CD4-positive, alpha-beta T cell treated with Interleukin-6 for 4 hours (primary cell): ENCODE measurements at regions not wholly inside any gene's neighbourhood (a gene's known extent, or its start where the extent isn't known, plus 50 kb on each side); places are given as distances from the start of the nearest gene placed in this dataset.

Source experiments
- DNase-seq: peaks from one replicate; pipeline ENCODE4 v3.0.0-alpha.2; 2020; ENCODE audit warnings: mixed read lengths

GRCh38 chr2:16007167-16007934 lies 67.0 kb downstream of the MYCN start:
- DNase-seq, result no peak

DNA sequence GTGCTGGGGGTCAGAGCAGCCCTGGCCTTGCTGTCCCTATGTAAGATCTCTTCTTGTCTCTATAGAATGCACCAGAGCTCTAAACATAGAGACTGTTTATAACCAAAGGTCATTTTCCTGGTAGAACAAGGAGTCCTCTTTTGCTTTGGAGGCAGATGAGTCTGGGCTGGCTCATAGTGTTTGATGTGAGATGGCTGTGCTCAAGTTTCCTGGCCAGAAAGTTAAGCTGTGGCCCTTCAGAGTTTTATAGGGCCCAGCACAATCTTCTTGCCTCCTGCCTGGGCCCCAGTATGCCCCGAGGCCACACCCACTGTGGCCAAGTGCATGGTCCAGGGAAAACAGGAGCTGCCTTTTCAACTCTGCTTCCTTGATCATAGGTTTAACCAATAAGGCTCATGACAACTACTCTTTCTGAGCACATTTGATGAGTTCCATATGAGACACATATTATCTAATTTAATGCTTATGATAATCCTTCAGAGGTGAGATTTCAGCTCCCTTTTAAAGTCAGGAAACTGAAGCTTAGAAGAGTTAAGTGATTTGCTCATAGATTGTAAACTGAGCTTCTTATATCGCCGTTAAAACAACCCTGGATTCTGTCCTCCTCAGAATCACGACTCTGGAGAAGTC lies 66.3 kb downstream of the MYCN start:
- DNase-seq, result no peak

GRCh38 chr2:16005816-16006536 lies 65.6 kb downstream of the MYCN start:
- DNase-seq, result no peak

DNA sequence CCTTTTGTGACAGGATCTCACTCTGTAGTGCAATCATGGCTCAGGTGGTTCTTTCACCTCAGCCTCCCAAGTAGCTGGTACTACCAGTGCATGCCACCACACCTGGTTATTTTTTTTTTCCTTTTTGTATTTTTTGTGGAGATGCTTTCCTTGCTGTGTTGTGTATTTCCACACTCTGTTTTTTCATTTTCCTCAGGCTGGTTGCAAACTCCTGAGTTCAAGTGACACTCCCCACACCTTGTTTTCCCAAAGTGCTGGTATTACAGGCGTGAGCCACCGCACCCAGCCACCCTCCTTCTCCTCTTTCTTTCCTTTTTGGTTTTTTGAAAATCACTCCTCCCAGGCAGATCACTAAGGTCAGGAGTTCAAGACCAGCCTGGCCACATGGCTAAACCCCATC lies 65.0 kb downstream of the MYCN start:
- no peak for DNase-seq

DNA sequence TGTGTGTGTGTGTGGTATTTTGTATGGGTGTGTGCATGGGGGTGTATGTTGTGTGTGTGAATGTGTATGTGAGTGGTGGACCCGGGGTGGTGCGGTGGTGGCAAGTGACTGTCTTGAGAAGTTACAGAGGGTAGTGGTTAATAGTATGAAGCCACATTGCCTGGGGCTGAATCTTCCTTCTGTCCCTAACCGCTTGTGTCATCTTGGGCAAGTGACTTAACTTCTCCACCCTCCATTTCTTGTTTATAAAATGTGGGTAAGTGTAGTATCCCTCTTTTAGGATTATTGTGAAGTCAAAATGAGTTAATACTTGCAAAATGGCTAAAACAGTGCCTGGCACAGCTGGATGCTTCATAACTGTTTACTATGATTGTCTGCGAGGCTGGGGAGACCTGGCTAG lies 63.5 kb downstream of the MYCN start:
- DNase-seq, result no peak

DNA sequence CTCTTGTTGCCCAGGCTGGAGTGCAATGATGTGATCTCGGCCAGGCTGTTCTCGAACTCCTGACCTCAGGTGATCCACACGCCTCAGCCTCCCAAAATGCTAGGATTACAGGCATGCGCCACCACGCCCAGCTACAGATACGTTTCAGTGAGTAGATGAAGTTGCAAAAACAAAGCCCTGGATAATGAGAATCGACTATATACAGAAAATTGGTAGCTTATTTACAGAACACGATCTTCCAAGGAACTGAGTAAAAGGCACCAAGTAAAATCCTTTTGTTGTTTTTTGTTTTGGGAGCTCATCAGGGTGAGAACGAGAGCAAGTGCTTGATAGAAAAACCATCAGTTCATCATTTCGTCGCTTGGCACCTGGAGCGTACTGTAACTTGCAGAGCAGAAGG lies 62.8 kb downstream of the MYCN start:
- DNase-seq, result no peak

DNA sequence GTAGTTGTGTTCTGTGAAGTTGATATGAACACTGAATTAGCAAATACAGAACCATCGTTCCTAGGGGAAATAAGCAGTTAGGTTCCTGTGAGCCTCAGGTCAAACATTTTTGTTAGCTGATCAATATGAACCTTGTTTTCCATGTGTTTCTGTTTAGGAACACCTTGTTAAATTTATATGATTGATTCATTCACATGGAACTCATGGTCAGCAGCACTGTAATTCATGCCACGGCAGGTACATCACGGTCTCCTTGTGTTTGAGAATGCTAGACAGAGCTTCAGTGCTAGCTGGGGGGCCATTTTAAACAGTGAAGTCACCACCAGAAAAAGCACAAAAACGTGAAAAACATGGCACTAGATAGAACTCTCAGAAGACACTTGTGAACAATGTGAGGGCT lies 62.2 kb downstream of the MYCN start:
- DNase-seq, result no peak

DNA sequence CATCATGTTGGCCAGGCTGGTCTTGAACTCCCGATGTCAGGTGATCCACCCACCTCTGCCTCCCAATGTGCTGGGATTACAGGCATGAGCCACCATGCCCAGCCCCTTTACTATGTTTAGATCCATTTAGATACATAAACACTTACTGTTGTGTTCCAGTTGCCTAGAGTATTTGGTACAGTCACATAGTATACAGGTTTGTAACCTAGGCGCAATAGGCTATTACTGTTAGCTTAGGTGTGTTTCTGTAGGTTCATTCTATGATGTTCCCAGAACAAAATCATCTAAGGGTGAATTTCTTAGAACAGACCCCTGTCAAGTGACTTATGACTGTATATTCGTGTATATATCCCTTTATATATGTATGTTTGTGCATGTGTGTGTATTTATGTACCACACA lies 61.8 kb downstream of the MYCN start:
- DNase-seq, result no peak

DNA sequence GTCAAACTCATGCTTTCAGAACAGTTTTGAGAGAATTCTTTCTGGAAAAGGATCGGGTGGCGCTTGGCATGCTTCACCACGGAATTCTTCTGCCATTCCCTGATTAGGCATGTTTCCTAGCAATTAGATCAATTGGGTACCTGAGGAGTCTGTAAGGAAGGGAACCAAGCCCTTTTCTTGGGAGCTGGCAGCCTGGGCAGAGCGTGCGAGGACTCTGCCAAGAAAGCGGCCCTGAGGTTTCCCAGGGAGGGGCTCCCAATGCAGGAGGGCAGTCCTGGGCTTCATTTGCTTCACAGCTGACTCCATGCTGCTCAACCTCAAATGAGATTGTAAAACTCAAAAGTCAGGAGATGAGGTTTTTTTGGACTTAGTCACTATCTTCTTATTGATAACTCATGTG lies 60.3 kb downstream of the MYCN start:
- no peak for DNase-seq

DNA sequence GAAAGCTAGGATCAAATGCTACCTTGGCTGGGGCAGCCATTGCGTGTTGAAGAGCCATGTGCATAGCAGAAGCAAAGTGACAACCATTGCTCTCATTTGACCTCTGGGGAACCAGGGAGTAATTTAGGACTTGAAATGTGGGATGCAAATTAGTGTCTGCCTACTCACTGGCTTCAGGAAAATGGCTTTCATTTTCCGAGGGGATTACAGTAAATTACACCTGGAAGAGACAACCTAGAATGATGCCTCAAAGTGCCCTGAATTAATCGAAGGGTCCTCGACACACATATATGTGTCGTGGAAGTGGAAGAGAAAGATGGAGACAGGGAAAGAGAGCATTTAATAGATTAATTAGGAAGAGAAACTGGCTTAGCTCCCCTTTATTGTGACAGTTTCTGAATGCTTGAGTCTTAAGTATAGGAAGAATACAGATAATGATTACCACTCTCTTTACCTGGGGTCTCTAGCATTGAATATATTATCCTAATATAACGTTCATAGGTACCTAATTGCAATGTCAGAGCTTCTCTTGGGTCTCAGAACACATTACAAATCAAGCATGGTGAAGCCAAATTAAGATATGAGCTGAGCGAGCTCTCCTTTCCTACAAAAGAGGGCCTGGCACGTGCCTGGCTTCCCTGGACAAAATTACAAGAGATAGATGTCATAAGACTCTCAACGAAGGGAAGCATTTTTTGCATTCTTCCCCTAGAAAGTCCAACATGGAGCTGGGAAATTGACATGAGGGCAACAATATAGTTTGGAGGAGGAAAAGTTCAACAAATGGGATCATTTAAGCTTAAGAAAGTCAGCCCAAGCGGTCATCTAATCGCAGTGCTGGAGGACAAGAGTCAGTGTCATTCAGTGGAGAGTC lies 59.5 kb downstream of the MYCN start:
- no peak for DNase-seq

DNA sequence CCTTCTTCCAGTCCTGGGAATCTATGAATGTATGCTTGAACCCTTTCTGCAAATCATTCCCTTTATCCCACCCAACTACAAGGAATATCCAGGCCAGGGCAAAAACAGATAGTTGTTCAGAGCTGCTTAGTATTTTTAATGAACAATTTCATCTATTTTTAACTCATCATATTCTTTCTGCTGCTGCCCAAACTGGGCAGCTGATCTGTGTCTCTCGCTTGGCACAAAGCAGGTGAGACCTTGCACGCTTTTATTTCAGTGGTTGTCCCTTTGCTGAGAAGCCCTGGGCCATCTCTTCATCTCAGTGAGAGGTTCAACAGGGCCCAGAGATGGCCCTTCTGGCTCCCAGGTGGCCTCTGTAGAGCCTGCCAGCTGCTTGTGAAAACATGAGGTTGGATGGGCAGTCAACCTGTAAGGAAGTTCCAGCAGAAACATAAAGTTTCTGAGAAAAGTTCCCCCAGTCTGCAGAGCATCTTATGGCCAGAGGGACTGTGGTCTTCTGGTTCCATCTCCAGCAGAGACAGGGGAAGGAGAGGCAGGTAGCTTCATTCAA lies 57.5 kb downstream of the MYCN start:
- no peak for DNase-seq

GRCh38 chr2:15996536-15997423 lies 56.4 kb downstream of the MYCN start:
- DNase-seq, result no peak
